ENCODE measurements at regions not wholly inside any gene's neighbourhood (a gene's known extent, or its start where the extent isn't known, plus 50 kb on each side); places are given as distances from the start of the nearest gene placed in this dataset.

DNA sequence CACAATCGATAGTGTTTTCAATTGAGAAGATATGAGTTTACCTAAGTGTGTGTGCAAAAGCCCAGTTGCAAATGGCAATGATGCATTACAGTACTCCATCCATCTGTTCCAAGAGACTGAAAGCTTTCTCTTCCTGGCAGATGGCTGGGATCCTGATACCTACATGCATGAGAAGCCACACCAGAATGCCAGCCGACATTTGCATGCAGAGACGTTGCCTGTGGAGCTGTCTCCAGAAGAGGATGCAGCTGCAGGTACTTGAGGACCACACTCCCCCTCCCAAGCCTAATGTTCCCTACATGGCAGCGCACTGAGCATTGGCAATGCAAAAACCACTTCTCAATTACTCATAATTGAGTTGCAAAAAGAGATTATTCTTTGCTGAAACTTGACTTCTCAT, 332.1 kb downstream of the WDR11 start:
- no peak overlapping the region for H3K9ac ChIP-seq (ENCODE audit: low read length)
- no peaks in the 10 kb centered on the region for H3K36me3 ChIP-seq (replicated peaks in 1 of 2; ENCODE audit: control extremely low read depth in 1 of 2, control insufficient read depth in 1 of 2, extremely low read depth in 1 of 2, insufficient read depth in 2 of 2, low read length in 1 of 2)
- Mint-ChIP-seq H3K4me1 (no peaks in the 10 kb centered on the region), H3K4me3 (no peak overlapping the region), H3K9me3 (ENCODE audit: insufficient read depth) (no peaks in the 10 kb centered on the region), H3K27me3 (peaks cover 6% of the 10 kb centered on the region), H3K27ac (no peak overlapping the region)
- no peaks in the 10 kb centered on the region for H3K4me1 ChIP-seq (ENCODE audit: control insufficient read depth in 2 of 2, insufficient read depth in 2 of 2, low read length in 2 of 2)
- H3K4me2 ChIP-seq (replicated peaks; ENCODE audit: low read depth, low read length, poor library complexity, severe bottlenecking), result no peak overlapping the region
- no peaks in the 10 kb centered on the region for H4K20me1 ChIP-seq (ENCODE audit: control insufficient read depth, insufficient read depth, low read length, poor library complexity, severe bottlenecking)
- no peak overlapping the region for H2AFZ ChIP-seq (ENCODE audit: insufficient read depth, low read depth, low read length, poor library complexity, severe bottlenecking)
- H3K9me3 ChIP-seq (ENCODE audit: control extremely low read depth in 1 of 3, control insufficient read depth in 2 of 3, insufficient read depth in 1 of 3, low read length in 2 of 3), result peaks cover 0 to 1% (median 0%) of the 10 kb centered on the region in 3 donors
- 86% methylated on average over 2 of the region's 4 CpGs for WGBS (ENCODE audit: insufficient coverage)
- H3K27ac ChIP-seq (ENCODE audit: low read length in 2 of 2), result no peak overlapping the region
- ATAC-seq (ENCODE audit: low read depth) (no peak), DNase-seq (no peak)
- POLR2A ChIA-PET, result no interaction called here
- H3K79me2 ChIP-seq (ENCODE audit: control insufficient read depth, insufficient read depth, low read length), result no peaks in the 10 kb centered on the region
- CTCF ChIA-PET, result no interaction called here
- no peaks in the 10 kb centered on the region for H3K27me3 ChIP-seq (replicated peaks in 1 of 4; ENCODE audit: control extremely low read depth in 1 of 4, control insufficient read depth in 3 of 4, insufficient read depth in 4 of 4, low read length in 3 of 4)
- H3K4me3 ChIP-seq (ENCODE audit: control extremely low read depth in 1 of 5, extremely low read depth in 1 of 5, insufficient read depth in 1 of 5, low read depth in 2 of 5, low read length in 4 of 5), result no peak overlapping the region
- TF ChIP-seq, protein P1, sequence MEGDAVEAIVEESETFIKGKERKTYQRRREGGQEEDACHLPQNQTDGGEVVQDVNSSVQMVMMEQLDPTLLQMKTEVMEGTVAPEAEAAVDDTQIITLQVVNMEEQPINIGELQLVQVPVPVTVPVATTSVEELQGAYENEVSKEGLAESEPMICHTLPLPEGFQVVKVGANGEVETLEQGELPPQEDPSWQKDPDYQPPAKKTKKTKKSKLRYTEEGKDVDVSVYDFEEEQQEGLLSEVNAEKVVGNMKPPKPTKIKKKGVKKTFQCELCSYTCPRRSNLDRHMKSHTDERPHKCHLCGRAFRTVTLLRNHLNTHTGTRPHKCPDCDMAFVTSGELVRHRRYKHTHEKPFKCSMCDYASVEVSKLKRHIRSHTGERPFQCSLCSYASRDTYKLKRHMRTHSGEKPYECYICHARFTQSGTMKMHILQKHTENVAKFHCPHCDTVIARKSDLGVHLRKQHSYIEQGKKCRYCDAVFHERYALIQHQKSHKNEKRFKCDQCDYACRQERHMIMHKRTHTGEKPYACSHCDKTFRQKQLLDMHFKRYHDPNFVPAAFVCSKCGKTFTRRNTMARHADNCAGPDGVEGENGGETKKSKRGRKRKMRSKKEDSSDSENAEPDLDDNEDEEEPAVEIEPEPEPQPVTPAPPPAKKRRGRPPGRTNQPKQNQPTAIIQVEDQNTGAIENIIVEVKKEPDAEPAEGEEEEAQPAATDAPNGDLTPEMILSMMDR (IDR thresholded peaks at IDR 0.05), result no peak
- no peak for TF ChIP-seq EZH2 (IDR thresholded peaks at IDR 0.05; ENCODE audit: borderline replicate concordance, insufficient read depth, low read depth, low read length, poor library complexity, severe bottlenecking)
- intact Hi-C loops (cut with micrococcal nuclease), result no loop called here

DNA sequence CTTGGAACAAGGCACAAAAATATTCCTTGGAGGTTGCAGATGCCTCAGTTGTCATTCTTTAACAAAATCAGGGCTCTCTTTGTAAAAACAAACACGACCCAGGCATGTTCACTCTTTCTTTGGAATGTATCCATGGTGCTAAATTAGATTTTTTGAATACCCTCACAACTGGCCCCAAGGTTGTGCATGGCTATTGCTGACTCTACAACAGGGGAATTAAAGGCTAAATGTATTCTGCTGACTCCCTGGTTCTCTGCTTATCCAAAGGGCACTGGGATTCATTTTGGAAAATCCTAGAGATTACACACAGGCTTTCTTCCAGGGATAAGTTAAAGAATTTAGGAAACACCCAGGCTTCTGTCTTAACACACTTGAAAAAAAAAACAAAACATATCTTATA, 332.5 kb downstream of the WDR11 start:
- intact Hi-C loops (cut with micrococcal nuclease), result no loop called here
- no peak for ATAC-seq (ENCODE audit: low read depth)
- H3K9me3 Mint-ChIP-seq (ENCODE audit: insufficient read depth), result no peaks in the 10 kb centered on the region
- no peaks in the 10 kb centered on the region for H3K4me1 Mint-ChIP-seq
- Histone ChIP-seq H3K79me2 (ENCODE audit: control insufficient read depth, insufficient read depth, low read length) (no peaks in the 10 kb centered on the region), H3K27me3 (replicated peaks in 1 of 4; ENCODE audit: control extremely low read depth in 1 of 4, control insufficient read depth in 3 of 4, insufficient read depth in 4 of 4, low read length in 3 of 4) (no peaks in the 10 kb centered on the region), H3K4me2 (replicated peaks; ENCODE audit: low read depth, low read length, poor library complexity, severe bottlenecking) (no peak overlapping the region), H2AFZ (ENCODE audit: insufficient read depth, low read depth, low read length, poor library complexity, severe bottlenecking) (no peak overlapping the region), H3K4me3 (ENCODE audit: control extremely low read depth in 1 of 5, extremely low read depth in 1 of 5, insufficient read depth in 1 of 5, low read depth in 2 of 5, low read length in 4 of 5) (no peak overlapping the region), H3K36me3 (replicated peaks in 1 of 2; ENCODE audit: control extremely low read depth in 1 of 2, control insufficient read depth in 1 of 2, extremely low read depth in 1 of 2, insufficient read depth in 2 of 2, low read length in 1 of 2) (no peaks in the 10 kb centered on the region), H3K4me1 (ENCODE audit: control insufficient read depth in 2 of 2, insufficient read depth in 2 of 2, low read length in 2 of 2) (no peaks in the 10 kb centered on the region), H3K27ac (ENCODE audit: low read length in 2 of 2) (no peak overlapping the region), H3K9ac (ENCODE audit: low read length) (no peak overlapping the region), H4K20me1 (ENCODE audit: control insufficient read depth, insufficient read depth, low read length, poor library complexity, severe bottlenecking) (no peaks in the 10 kb centered on the region), H3K9me3 (ENCODE audit: control extremely low read depth in 1 of 3, control insufficient read depth in 2 of 3, insufficient read depth in 1 of 3, low read length in 2 of 3) (peaks cover 0 to 1% (median 0%) of the 10 kb centered on the region in 3 donors)
- CTCF ChIA-PET, result no interaction called here
- peaks cover 6% of the 10 kb centered on the region for H3K27me3 Mint-ChIP-seq
- POLR2A ChIA-PET, result no interaction called here
- TF ChIP-seq, protein P1 (IDR thresholded peaks at IDR 0.05), result no peak
- no peak for TF ChIP-seq EZH2 (IDR thresholded peaks at IDR 0.05; ENCODE audit: borderline replicate concordance, insufficient read depth, low read depth, low read length, poor library complexity, severe bottlenecking)
- no CpG with 5 or more reads among the region's 1 CpG for WGBS (ENCODE audit: insufficient coverage)
- no peak for DNase-seq
- H3K4me3 Mint-ChIP-seq, result no peak overlapping the region
- H3K27ac Mint-ChIP-seq, result no peak overlapping the region

Measured in B cell (primary cell).